GM19238 (cell line): ENCODE measurements at regions not wholly inside any gene's neighbourhood (a gene's known extent, or its start where the extent isn't known, plus 50 kb on each side); places are given as distances from the start of the nearest gene placed in this dataset.
"Not testable (repeated sequence)": the region's sequence is repeated elsewhere in the genome, so short reads cannot be mapped to it uniquely, and the experiment has no call there.

Experiments
- DNase-seq: peaks from one replicate; pipeline ENCODE4 v3.0.0; 2011; ENCODE audit warnings: low spot score; ENCODE audit not compliant: insufficient read length

- no peak for DNase-seq
Measured at GRCh38 chr16:51982715-51983680, 563.9 kb downstream of the TOX3 start.

GRCh38 chr16:51981725-51982124, 565.2 kb downstream of the TOX3 start:
- no peak for DNase-seq

GRCh38 chr16:51977506-51977905, 569.4 kb downstream of the TOX3 start:
- not testable (repeated sequence) for DNase-seq

GRCh38 chr16:51971184-51971583, 575.8 kb downstream of the TOX3 start:
- DNase-seq: no peak

- DNase-seq: no peak
Measured at GRCh38 chr16:51968749-51969148, 578.2 kb downstream of the TOX3 start.

GRCh38 chr16:51967646-51968045, 579.3 kb downstream of the TOX3 start:
- no peak for DNase-seq

GRCh38 chr16:51960931-51961330, 586.0 kb downstream of the TOX3 start:
- no peak for DNase-seq

- DNase-seq: no peak
Measured at GRCh38 chr16:51953286-51953985, 593.5 kb downstream of the TOX3 start.

- no peak for DNase-seq
Measured at GRCh38 chr16:51952500-51952899, 594.4 kb downstream of the TOX3 start.

- DNase-seq: no peak
Measured at GRCh38 chr16:51951668-51952298, 595.2 kb downstream of the TOX3 start.

GRCh38 chr16:51950118-51950780, 596.7 kb downstream of the TOX3 start:
- no peak for DNase-seq

GRCh38 chr16:51949282-51949681, 597.7 kb downstream of the TOX3 start:
- no peak for DNase-seq

- no peak for DNase-seq
Measured at GRCh38 chr16:51941412-51941811, 605.5 kb downstream of the TOX3 start.

GRCh38 chr16:51940183-51940582, 606.8 kb downstream of the TOX3 start:
- DNase-seq: no peak

- DNase-seq: no peak
Measured at GRCh38 chr16:51939378-51939871, 607.5 kb downstream of the TOX3 start.

GRCh38 chr16:51938861-51939260, 608.1 kb downstream of the TOX3 start:
- DNase-seq: no peak

GRCh38 chr16:51937771-51938170, 609.2 kb downstream of the TOX3 start:
- no peak for DNase-seq

GRCh38 chr16:51936846-51937245, 610.1 kb downstream of the TOX3 start:
- no peak for DNase-seq

- DNase-seq: no peak
Measured at GRCh38 chr16:51932317-51932716, 614.6 kb downstream of the TOX3 start.

- no peak for DNase-seq
Measured at GRCh38 chr16:51931653-51932052, 615.3 kb downstream of the TOX3 start.

GRCh38 chr16:51924744-51925143, 622.2 kb downstream of the TOX3 start:
- DNase-seq: no peak
